ENCODE measurements at regions not wholly inside any gene's neighbourhood (a gene's known extent, or its start where the extent isn't known, plus 50 kb on each side); places are given as distances from the start of the nearest gene placed in this dataset.

DNA sequence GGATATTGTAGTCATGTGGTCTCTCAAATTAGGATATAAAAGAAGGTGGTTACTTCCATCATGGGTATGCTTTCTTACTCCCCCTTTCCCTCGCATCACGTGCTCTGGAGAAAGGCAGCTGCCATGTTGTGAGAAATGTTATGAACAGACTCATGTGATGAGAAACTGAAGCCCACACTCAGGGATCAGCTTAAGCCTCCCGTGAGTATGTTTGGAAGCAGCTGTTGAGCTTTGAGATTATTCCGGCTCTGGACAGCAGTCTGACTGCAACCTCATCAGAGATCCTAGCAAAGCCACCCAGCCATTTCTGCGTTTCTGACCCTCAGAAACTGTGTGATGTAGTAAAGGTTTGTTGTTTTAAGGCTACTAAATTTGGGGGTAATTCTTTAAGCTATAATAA lies 700.1 kb downstream of the ADCYAP1 start:
- TF ChIP-seq ZNF121 (CRISPR knock-in tag; IDR thresholded peaks at IDR 0.05) (no peak), RORB (CRISPR knock-in tag; IDR thresholded peaks at IDR 0.05) (no peak), NFYB (CRISPR knock-in tag; conservative IDR thresholded peaks at IDR 0.05; ENCODE audit: low read depth) (no peak), ETV6 (CRISPR knock-in tag; IDR thresholded peaks at IDR 0.05) (no peak), TEAD1 (CRISPR knock-in tag; IDR thresholded peaks at IDR 0.05) (no peak), NR1H2 (CRISPR knock-in tag; IDR thresholded peaks at IDR 0.05) (no peak), SP1 (CRISPR knock-in tag; conservative IDR thresholded peaks at IDR 0.05) (no peak)
- TF ChIP-seq, protein P1, sequence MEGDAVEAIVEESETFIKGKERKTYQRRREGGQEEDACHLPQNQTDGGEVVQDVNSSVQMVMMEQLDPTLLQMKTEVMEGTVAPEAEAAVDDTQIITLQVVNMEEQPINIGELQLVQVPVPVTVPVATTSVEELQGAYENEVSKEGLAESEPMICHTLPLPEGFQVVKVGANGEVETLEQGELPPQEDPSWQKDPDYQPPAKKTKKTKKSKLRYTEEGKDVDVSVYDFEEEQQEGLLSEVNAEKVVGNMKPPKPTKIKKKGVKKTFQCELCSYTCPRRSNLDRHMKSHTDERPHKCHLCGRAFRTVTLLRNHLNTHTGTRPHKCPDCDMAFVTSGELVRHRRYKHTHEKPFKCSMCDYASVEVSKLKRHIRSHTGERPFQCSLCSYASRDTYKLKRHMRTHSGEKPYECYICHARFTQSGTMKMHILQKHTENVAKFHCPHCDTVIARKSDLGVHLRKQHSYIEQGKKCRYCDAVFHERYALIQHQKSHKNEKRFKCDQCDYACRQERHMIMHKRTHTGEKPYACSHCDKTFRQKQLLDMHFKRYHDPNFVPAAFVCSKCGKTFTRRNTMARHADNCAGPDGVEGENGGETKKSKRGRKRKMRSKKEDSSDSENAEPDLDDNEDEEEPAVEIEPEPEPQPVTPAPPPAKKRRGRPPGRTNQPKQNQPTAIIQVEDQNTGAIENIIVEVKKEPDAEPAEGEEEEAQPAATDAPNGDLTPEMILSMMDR (IDR thresholded peaks at IDR 0.05): no peak

All from WTC11 (cell line).